ENCODE measurements at regions not wholly inside any gene's neighbourhood (a gene's known extent, or its start where the extent isn't known, plus 50 kb on each side); places are given as distances from the start of the nearest gene placed in this dataset.
A peak's percentile ranks its signal among the peaks of the same experiment; 100 is the strongest.

GRCh38 chr7:25368599-25369201 lies 140.4 kb upstream of the NPVF start:
- DNase-seq: no peak

GRCh38 chr7:25369786-25370185 lies 141.5 kb upstream of the NPVF start:
- DNase-seq: no peak

- no peak for DNase-seq
Measured at GRCh38 chr7:25371972-25372371, 143.7 kb upstream of the NPVF start.

- no peak for DNase-seq
Measured at GRCh38 chr7:25375805-25376600, 147.7 kb upstream of the NPVF start.

GRCh38 chr7:25379351-25380300 lies 151.3 kb upstream of the NPVF start:
- no peak for DNase-seq

- DNase-seq: no peak
Measured at GRCh38 chr7:25381818-25382589, 153.7 kb upstream of the NPVF start.

- no peak for DNase-seq
Measured at GRCh38 chr7:25382869-25383268, 154.6 kb upstream of the NPVF start.

- no peak for DNase-seq
Measured at GRCh38 chr7:25383402-25383801, 155.1 kb upstream of the NPVF start.

- DNase-seq: peak; percentile 61
Measured at GRCh38 chr7:25384788-25385505, 156.7 kb upstream of the NPVF start.

GRCh38 chr7:25385506-25386136 lies 157.3 kb upstream of the NPVF start:
- DNase-seq: peak; percentile 61

GRCh38 chr7:25386311-25386744 lies 158.0 kb upstream of the NPVF start:
- DNase-seq: no peak

GRCh38 chr7:25388681-25389080 lies 160.4 kb upstream of the NPVF start:
- DNase-seq: no peak

- peak; percentile 58 for DNase-seq
Measured at GRCh38 chr7:25389489-25390106, 161.3 kb upstream of the NPVF start.

GRCh38 chr7:25391295-25391861 lies 163.1 kb upstream of the NPVF start:
- DNase-seq: no peak

GRCh38 chr7:25391961-25392587 lies 163.8 kb upstream of the NPVF start:
- no peak for DNase-seq

- no peak for DNase-seq
Measured at GRCh38 chr7:25392588-25393338, 164.5 kb upstream of the NPVF start.

- no peak for DNase-seq
Measured at GRCh38 chr7:25395976-25396375, 167.7 kb upstream of the NPVF start.

GRCh38 chr7:25396668-25397067 lies 168.4 kb upstream of the NPVF start:
- DNase-seq: no peak

- DNase-seq: no peak
Measured at GRCh38 chr7:25398418-25398817, 170.1 kb upstream of the NPVF start.
